Uterus (tissue), 3 donors: ENCODE measurements at regions not wholly inside any gene's neighbourhood (a gene's known extent, or its start where the extent isn't known, plus 50 kb on each side); places are given as distances from the start of the nearest gene placed in this dataset.
"Not testable (repeated sequence)": the region's sequence is repeated elsewhere in the genome, so short reads cannot be mapped to it uniquely, and the experiment has no call there.

Experiments
- DNase-seq, 2 donors: peaks; one replicate each; pipeline ENCODE4 v3.0.0-alpha.2; 2019 to 2020
- H3K27ac ChIP-seq, 2 donors: fragments of 200-600 bp; sonication (generic); 1 replicate in 1 of 2; 2 replicates in 1 of 2; pipeline ENCODE4 v1.5.1; 2016 to 2018
- H3K27me3 ChIP-seq, 2 donors: fragments of 200-600 bp; sonication (generic); one replicate each; pipeline ENCODE4 v1.5.1; 2018 to 2019; ENCODE audit warnings: control low read depth in 1 of 2
- H3K36me3 ChIP-seq, 2 donors: fragments of 200-600 bp; sonication (generic); one replicate each; pipeline ENCODE4 v1.5.1; 2019; ENCODE audit warnings: control low read depth in 1 of 2
- H3K4me1 ChIP-seq, 2 donors: fragments of 200-600 bp; sonication (generic); one replicate each; pipeline ENCODE4 v1.5.1; 2018 to 2019; ENCODE audit warnings: control low read depth in 1 of 2
- H3K4me3 ChIP-seq, 2 donors: fragments of 200-600 bp; sonication (generic); 1 replicate in 1 of 2; 2 replicates in 1 of 2; pipeline ENCODE4 v1.5.1; 2018 to 2019; ENCODE audit warnings: mild to moderate bottlenecking in 1 of 2
- H3K9me3 ChIP-seq, 2 donors: fragments of 200-600 bp; sonication (generic); one replicate each; pipeline ENCODE4 v1.5.1; 2019; ENCODE audit warnings: control low read depth in 1 of 2
- CTCF ChIP-seq, 4 experiments: fragments of 200-600 bp in 2 of 4; fragments of 450-650 bp in 2 of 4; sonication (generic) in 2 of 4; IDR thresholded peaks; one replicate each; pipeline ENCODE4 v1.5.1; 2016 to 2019; ENCODE audit warnings: antibody characterized with exemption in 4 of 4, mild to moderate bottlenecking in 2 of 4, moderate library complexity in 1 of 4
- POLR2A ChIP-seq, 2 donors: fragments of 450-650 bp; IDR thresholded peaks; one replicate each; pipeline ENCODE4 v1.6.1; 2016; ENCODE audit warnings: antibody characterized with exemption in 2 of 2, mild to moderate bottlenecking in 1 of 2, moderate library complexity in 1 of 2
- intact Hi-C: fragments of 100-400 bp; cut with DNase I; formaldehyde crosslinking; loops from one replicate; pipeline ENCODE4 v1.15.1; 2023; ENCODE audit warnings: low total_unique reads
- donor health status: DM: yes; HTN: yes; CAD: no.

- TF ChIP-seq POLR2A (IDR thresholded peaks at IDR 0.05) (no peak), CTCF (IDR thresholded peaks at IDR 0.05) (no peak)
- Histone ChIP-seq H3K4me3 (no peak overlapping the region), H3K27me3 (no peaks in the 10 kb centered on the region), H3K27ac (no peak overlapping the region), H3K4me1 (no peaks in the 10 kb centered on the region), H3K36me3 (no peaks in the 10 kb centered on the region), H3K9me3 (no peaks in the 10 kb centered on the region)
- DNase-seq = no peak
- intact Hi-C loops = no loop called here
These were observed 152.7 kb downstream of the KCNRG start for GRCh38 chr13:50167967-50168366.

GRCh38 chr13:50168786-50169185 lies 153.5 kb downstream of the KCNRG start:
- DNase-seq = no peak
- intact Hi-C loops = no loop called here
- H3K4me3 ChIP-seq = no peak overlapping the region
- H3K36me3 ChIP-seq = no peaks in the 10 kb centered on the region
- H3K27ac ChIP-seq = no peak overlapping the region
- TF ChIP-seq POLR2A (IDR thresholded peaks at IDR 0.05) = no peak
- no peak for TF ChIP-seq CTCF (IDR thresholded peaks at IDR 0.05)
- no peaks in the 10 kb centered on the region for H3K27me3 ChIP-seq
- no peaks in the 10 kb centered on the region for H3K4me1 ChIP-seq
- no peaks in the 10 kb centered on the region for H3K9me3 ChIP-seq

GRCh38 chr13:50170447-50171037 lies 155.3 kb downstream of the KCNRG start:
- H3K9me3 ChIP-seq = no peaks in the 10 kb centered on the region
- TF ChIP-seq CTCF (IDR thresholded peaks at IDR 0.05) (peak; percentile 28 to 39 (median 34)), POLR2A (IDR thresholded peaks at IDR 0.05) (no peak)
- no peaks in the 10 kb centered on the region for H3K27me3 ChIP-seq
- no peak overlapping the region for H3K4me3 ChIP-seq
- no peaks in the 10 kb centered on the region for H3K36me3 ChIP-seq
- H3K27ac ChIP-seq = no peak overlapping the region
- intact Hi-C loops = no loop called here
- no peaks in the 10 kb centered on the region for H3K4me1 ChIP-seq
- no peak for DNase-seq

GRCh38 chr13:50171590-50172282 lies 156.5 kb downstream of the KCNRG start:
- DNase-seq = no peak
- Histone ChIP-seq H3K36me3 (no peaks in the 10 kb centered on the region), H3K9me3 (no peaks in the 10 kb centered on the region), H3K27ac (no peak overlapping the region), H3K4me3 (no peak overlapping the region), H3K4me1 (no peaks in the 10 kb centered on the region), H3K27me3 (no peaks in the 10 kb centered on the region)
- TF ChIP-seq CTCF (IDR thresholded peaks at IDR 0.05) = no peak
- TF ChIP-seq POLR2A (IDR thresholded peaks at IDR 0.05) = no peak
- intact Hi-C loops = no loop called here

- H3K4me1 ChIP-seq, intact Hi-C loops, DNase-seq, H3K27ac ChIP-seq, H3K9me3 ChIP-seq, H3K27me3 ChIP-seq, H3K4me3 ChIP-seq, H3K36me3 ChIP-seq: not testable (repeated sequence)
These were observed 157.8 kb downstream of the KCNRG start for GRCh38 chr13:50173045-50173444.
